Right lobe of liver (tissue), 6 donors: ENCODE measurements at regions not wholly inside any gene's neighbourhood (a gene's known extent, or its start where the extent isn't known, plus 50 kb on each side); places are given as distances from the start of the nearest gene placed in this dataset.

ENCODE experiments used
- ATAC-seq, 4 donors: fragments of 200-7000 bp; cut with Tn5 transposase; one replicate each; pipeline ENCODE4 v1.9.1; 2020; ENCODE audit warnings: mild to moderate bottlenecking in 4 of 4, moderate library complexity in 4 of 4
- DNase-seq, 3 donors: peaks; one replicate each; pipeline ENCODE4 v3.0.0-alpha.2; 2020
- H3K27ac ChIP-seq, 3 donors: fragments of 200-600 bp; one replicate each; pipeline ENCODE4 v1.8.0; 2022
- H3K27me3 ChIP-seq, 2 donors: fragments of 200-600 bp; one replicate each; pipeline ENCODE4 v1.8.0; 2022
- H3K36me3 ChIP-seq, 4 donors: fragments of 200-600 bp; sonication (generic) in 1 of 4; one replicate each; pipeline versions ENCODE4 v1.5.1 to v1.8.0; 2017 to 2022; ENCODE audit warnings: control low read depth in 1 of 4
- H3K4me1 ChIP-seq, 4 donors: fragments of 200-600 bp; sonication (generic) in 1 of 4; one replicate each; pipeline versions ENCODE4 v1.5.1 to v1.8.0; 2017 to 2022; ENCODE audit warnings: control low read depth in 1 of 4
- H3K4me3 ChIP-seq, 3 donors: fragments of 200-600 bp; one replicate each; pipeline ENCODE4 v1.8.0; 2022
- H3K9me3 ChIP-seq, 4 donors: fragments of 200-600 bp; sonication (generic) in 1 of 4; one replicate each; pipeline versions ENCODE4 v1.5.1 to v1.8.0; 2017 to 2022; ENCODE audit warnings: control low read depth in 1 of 4
- CTCF ChIP-seq, 4 donors: fragments of 200-600 bp in 3 of 4; fragments of 450-650 bp in 1 of 4; IDR thresholded peaks; one replicate each; pipeline versions ENCODE4 v1.5.1 to v1.8.0; 2016 to 2022; ENCODE audit warnings: antibody characterized with exemption in 4 of 4, mild to moderate bottlenecking in 2 of 4
- POLR2A ChIP-seq: fragments of 450-650 bp; IDR thresholded peaks from one replicate; pipeline ENCODE4 v1.6.1; 2017; ENCODE audit warnings: antibody characterized with exemption, mild to moderate bottlenecking
- WGBS: methylation state at CpG from one replicate; pipeline ENCODE4 v1.1.6; 2018; ENCODE audit warnings: low coverage, low lambda C conversion rate; ENCODE audit not compliant: insufficient coverage; ENCODE audit errors: missing lambda C conversion rate; 5-methylcytosine and 5-hydroxymethylcytosine counted together
- intact Hi-C, 2 donors: fragments of 100-400 bp; cut with DNase I; formaldehyde crosslinking; loops; one replicate each; pipeline versions ENCODE4 v1.11.2 to v1.14.1; 2022
- donor health status: DM: no; HTN: yes; CAD: no.
- donor health status: DM: no; HTN: no; CAD: no.
- donor health status: DM: no; HTN: no; CAD: no.
- donor health status: DM: no; HTN: yes; CAD: no.
- donor health status: DM: no; HTN: yes; CAD: no.

GRCh38 chr13:68168448-68168847 is 938.3 kb upstream of the PCDH9 start:
- TF ChIP-seq CTCF (IDR thresholded peaks at IDR 0.05) (no peak), POLR2A (no peak)
- Histone ChIP-seq H3K9me3 (no peaks in the 10 kb centered on the region), H3K27ac (no peak overlapping the region), H3K4me3 (no peak overlapping the region), H3K4me1 (no peaks in the 10 kb centered on the region), H3K36me3 (no peaks in the 10 kb centered on the region), H3K27me3 (no peaks in the 10 kb centered on the region)
- DNase-seq (no peak), ATAC-seq (no peak)
- intact Hi-C loops, result no loop called here

DNA sequence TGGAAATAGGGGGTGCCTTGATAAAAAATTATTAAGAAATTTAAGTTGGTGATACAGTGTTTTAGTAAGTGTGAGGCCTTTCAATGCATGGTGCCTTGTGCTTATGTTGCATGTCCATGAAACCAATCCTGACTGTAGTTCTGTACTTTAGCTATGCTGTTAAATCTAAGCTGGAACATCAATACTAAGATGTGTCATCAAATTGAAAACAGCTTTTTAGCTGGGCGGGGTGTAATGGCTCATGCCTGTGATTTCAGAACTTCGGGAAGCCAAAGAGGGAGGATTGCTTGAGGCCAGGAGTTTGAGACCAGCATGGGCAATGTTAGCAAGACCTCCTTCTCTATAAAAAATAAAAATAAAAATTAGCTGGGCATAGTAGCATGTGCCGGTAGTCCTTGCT is 930.3 kb upstream of the PCDH9 start:
- Histone ChIP-seq H3K9me3 (no peaks in the 10 kb centered on the region), H3K36me3 (no peaks in the 10 kb centered on the region), H3K27ac (no peak overlapping the region), H3K4me3 (no peak overlapping the region), H3K27me3 (no peaks in the 10 kb centered on the region), H3K4me1 (no peaks in the 10 kb centered on the region)
- intact Hi-C loops, result no loop called here
- DNase-seq, result no peak
- no peak for ATAC-seq
- WGBS, result 64% methylated on average over 3 of the region's 3 CpGs
- TF ChIP-seq POLR2A (no peak), CTCF (IDR thresholded peaks at IDR 0.05) (no peak)

DNA sequence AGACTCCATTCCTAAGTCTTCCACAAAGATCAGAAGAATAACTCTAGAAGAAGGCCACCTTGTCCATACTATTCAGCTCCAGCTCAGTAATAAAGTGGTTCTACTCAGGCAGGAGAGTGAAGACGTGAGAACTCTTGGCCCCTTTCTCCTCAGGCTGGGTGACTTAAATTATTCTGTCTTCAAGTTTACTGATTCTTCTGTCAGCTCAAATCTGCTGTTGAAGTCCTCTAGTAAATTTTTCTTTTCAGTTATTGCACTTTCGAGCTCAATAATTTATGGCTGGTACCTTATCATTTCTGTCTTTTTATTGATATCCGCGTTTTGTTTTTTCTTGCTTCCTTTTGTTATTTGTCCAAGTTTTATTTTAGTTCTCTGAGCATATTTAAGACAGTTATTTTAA is 922.3 kb upstream of the PCDH9 start:
- DNase-seq, result no peak
- Histone ChIP-seq H3K4me3 (no peak overlapping the region), H3K27ac (no peak overlapping the region), H3K36me3 (no peaks in the 10 kb centered on the region), H3K4me1 (no peaks in the 10 kb centered on the region), H3K9me3 (peaks cover 0 to 4% (median 0%) of the 10 kb centered on the region in 4 donors), H3K27me3 (no peaks in the 10 kb centered on the region)
- no peak for ATAC-seq
- intact Hi-C loops, result no loop called here
- TF ChIP-seq POLR2A, result no peak
- TF ChIP-seq CTCF (IDR thresholded peaks at IDR 0.05), result no peak
- WGBS, result 76% methylated on average over 4 of the region's 4 CpGs

DNA sequence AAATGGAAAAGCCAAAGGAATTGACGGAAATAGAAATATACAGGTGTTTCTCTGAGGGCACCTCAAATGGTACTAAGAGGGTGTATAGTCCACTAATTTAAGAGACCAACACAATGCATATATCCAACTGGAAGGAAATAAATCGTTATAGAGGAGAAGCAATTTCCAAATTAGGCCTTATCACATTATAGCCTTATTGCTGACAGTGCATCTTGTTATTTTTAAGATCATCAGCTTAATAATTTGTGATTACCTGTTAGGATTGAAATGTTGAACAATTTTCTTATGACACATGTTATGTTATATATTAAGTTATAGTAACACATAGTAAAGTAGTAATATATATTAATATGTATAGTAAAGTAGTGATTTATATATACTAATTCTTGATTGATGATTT is 915.7 kb upstream of the PCDH9 start:
- TF ChIP-seq POLR2A, result no peak
- no peak for TF ChIP-seq CTCF (IDR thresholded peaks at IDR 0.05)
- no peak for DNase-seq
- intact Hi-C loops, result no loop called here

DNA sequence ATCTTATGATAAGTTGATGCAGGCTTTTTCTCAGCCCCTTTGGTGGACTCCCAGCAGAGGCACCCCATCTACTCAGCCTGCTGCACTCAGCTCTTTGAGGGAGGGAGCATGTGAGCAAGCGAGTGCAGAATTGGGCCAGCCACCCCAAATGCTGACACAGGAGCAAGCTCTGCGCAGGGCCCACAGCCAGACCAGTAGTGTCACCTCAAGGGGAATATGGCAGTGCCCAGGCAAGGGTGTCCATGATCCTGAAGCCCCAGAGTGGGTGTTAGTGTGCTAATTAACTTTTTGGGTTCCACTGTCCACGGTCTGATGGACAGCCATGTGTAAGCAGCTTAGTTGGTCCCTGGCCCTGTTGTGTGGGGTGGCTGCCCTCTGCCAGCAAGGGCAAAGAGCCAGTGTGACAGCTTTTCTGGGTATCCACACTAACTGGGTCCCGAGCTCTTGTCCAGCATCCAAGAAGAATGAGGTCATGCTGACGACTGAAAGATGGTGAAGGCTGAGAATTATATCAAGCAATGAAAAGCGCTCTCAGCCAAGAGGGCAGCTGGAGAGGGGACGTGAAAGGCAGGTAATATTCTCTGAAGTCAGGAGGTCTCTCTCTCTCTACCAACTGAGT is 898.3 kb upstream of the PCDH9 start:
- Histone ChIP-seq H3K4me1 (no peaks in the 10 kb centered on the region), H3K9me3 (no peaks in the 10 kb centered on the region), H3K27ac (no peak overlapping the region), H3K27me3 (no peaks in the 10 kb centered on the region), H3K4me3 (no peak overlapping the region), H3K36me3 (no peaks in the 10 kb centered on the region)
- intact Hi-C loops, result no loop called here
- 51% methylated on average over 5 of the region's 7 CpGs for WGBS
- TF ChIP-seq CTCF (IDR thresholded peaks at IDR 0.05) (no peak), POLR2A (no peak)
- ATAC-seq (no peak), DNase-seq (no peak)

More for the DNA sequence above, 915.7 kb upstream of the PCDH9 start:
- no peaks in the 10 kb centered on the region for H3K36me3 ChIP-seq
- no peaks in the 10 kb centered on the region for H3K4me1 ChIP-seq
- 62% methylated on average over 2 of the region's 2 CpGs for WGBS
- no peak overlapping the region for H3K4me3 ChIP-seq
- H3K27me3 ChIP-seq, result no peaks in the 10 kb centered on the region
- H3K9me3 ChIP-seq, result no peaks in the 10 kb centered on the region
- ATAC-seq, result no peak
- H3K27ac ChIP-seq, result no peak overlapping the region
